K562 (cell line): ENCODE measurements at regions not wholly inside any gene's neighbourhood (a gene's known extent, or its start where the extent isn't known, plus 50 kb on each side); places are given as distances from the start of the nearest gene placed in this dataset.

Experiments
- ATAC-seq: fragments of 200-7000 bp; cut with Tn5 transposase; 3 replicates; pipeline ENCODE4 v1.9.1; 2020; ENCODE audit warnings: moderate library complexity
- BruUV-seq: library from RNA; stranded (reverse); fragments of 400-500 nt; replicated peaks from 2 replicates; lab custom pipeline; 2021; lab: Mats Ljungman, UMichigan
- CTCF ChIA-PET: fragments of 300-600 bp; formaldehyde crosslinking; extraction: SDS; loops from one replicate; lab custom pipeline; 2021; ENCODE audit warnings: low intra/inter-chr PET ratio; lab: Yijun Ruan, JAX
- POLR2A ChIA-PET: fragments of 300-600, 350-650 bp; sonication (Branson Sonifier 250); formaldehyde crosslinking; extraction: SDS; loops from one replicate; lab custom pipeline; 2021; ENCODE audit warnings: antibody characterized with exemption, inconsistent platforms; lab: Yijun Ruan, JAX
- DNase-seq, 4 experiments: peaks; one replicate each; pipeline versions ENCODE4 v3.0.0 to v3.0.0-alpha.2; 2011 to 2018; ENCODE audit warnings: low spot score in 3 of 4, mixed read lengths in 3 of 4; ENCODE audit errors: extremely low read depth in 1 of 4
- FAIRE-seq: peaks from 2 replicates; lab custom pipeline; 2011; peaks lifted over from hg19 to GRCh38; lab: Jason Lieb, UNC
- H2AFZ ChIP-seq: 2 replicates; pipeline ENCODE4 v1.6.0; 2011; ENCODE audit warnings: low read depth, low read length, control low read depth, inconsistent platforms
- H3K27ac ChIP-seq: fragments of 200-600 bp; 3 replicates; pipeline ENCODE4 v1.8.0; 2011; ENCODE audit warnings: low read depth, mild to moderate bottlenecking, control low read depth, inconsistent platforms, low read length, moderate library complexity, mixed read lengths; ENCODE audit errors: extremely low read depth
- H3K27me3 ChIP-seq, 2 experiments: fragments of 300-600 bp in 1 of 2; 2 replicates in 1 of 2; 3 replicates in 1 of 2; pipeline versions ENCODE4 v1.6.0 to v1.8.0; 2011; ENCODE audit warnings: inconsistent platforms in 2 of 2, low read length in 2 of 2, mild to moderate bottlenecking in 1 of 2, mixed read lengths in 1 of 2, moderate library complexity in 1 of 2; ENCODE audit not compliant: control insufficient read depth in 2 of 2, insufficient read depth in 2 of 2
- H3K36me3 ChIP-seq: fragments of 300-600 bp; 3 replicates; pipeline ENCODE4 v1.8.0; 2011; ENCODE audit warnings: mild to moderate bottlenecking, low read length, inconsistent platforms; ENCODE audit not compliant: control insufficient read depth, insufficient read depth
- H3K4me1 ChIP-seq, 2 experiments: fragments of 200-600 bp in 1 of 2; replicated peaks in 1 of 2; 2 replicates in 1 of 2; 3 replicates in 1 of 2; pipeline versions ENCODE4 v1.5.1 to v1.8.0; 2011; ENCODE audit warnings: inconsistent platforms in 2 of 2, low read length in 2 of 2, mild to moderate bottlenecking in 1 of 2, mixed read lengths in 1 of 2, moderate library complexity in 1 of 2; ENCODE audit not compliant: control insufficient read depth in 2 of 2, insufficient read depth in 2 of 2
- H3K4me2 ChIP-seq: 2 replicates; pipeline ENCODE4 v1.6.1; 2011; ENCODE audit warnings: low read length, control low read depth, inconsistent platforms, mixed read lengths; ENCODE audit not compliant: insufficient read depth
- H3K4me3 ChIP-seq: fragments of 200-600 bp; sonication (generic), shearing (Covaris generic); 2 replicates; pipeline ENCODE4 v1.5.1; 2016; ENCODE audit warnings: control low read depth, inconsistent platforms
- H3K79me2 ChIP-seq: fragments of 200-600 bp; 3 replicates; pipeline ENCODE4 v1.8.0; 2011; ENCODE audit warnings: low read length, inconsistent platforms; ENCODE audit not compliant: control insufficient read depth, insufficient read depth
- H3K9ac ChIP-seq, 2 experiments: 2 replicates each; pipeline versions ENCODE4 v1.6.0 to v1.6.1; 2011; ENCODE audit warnings: low read depth in 2 of 2, low read length in 2 of 2, control low read depth in 1 of 2, inconsistent platforms in 1 of 2, mild to moderate bottlenecking in 1 of 2, mixed read lengths in 1 of 2; ENCODE audit not compliant: insufficient read depth in 1 of 2
- H3K9me1 ChIP-seq: one replicate; pipeline ENCODE4 v1.6.0; 2011; ENCODE audit warnings: inconsistent platforms, mild to moderate bottlenecking, low read length, moderate library complexity; ENCODE audit not compliant: control insufficient read depth, insufficient read depth
- H3K9me3 ChIP-seq: replicated peaks from 2 replicates; pipeline ENCODE4 v1.5.1; 2011; ENCODE audit warnings: low read depth, low read length, inconsistent platforms; ENCODE audit not compliant: control insufficient read depth, insufficient read depth
- H4K20me1 ChIP-seq: replicated peaks from 2 replicates; pipeline ENCODE4 v1.6.1; 2011; ENCODE audit warnings: low read length, inconsistent platforms, mixed read lengths; ENCODE audit not compliant: control insufficient read depth, insufficient read depth
- ARID3B ChIP-seq: fragments of 250-450 bp; sonication (Bioruptor Pico); IDR thresholded peaks from 2 replicates; pipeline ENCODE4 v1.4.0; 2020; ENCODE audit warnings: borderline replicate concordance
- CBX1 ChIP-seq: sonication (generic); IDR thresholded peaks from 2 replicates; pipeline ENCODE4 v1.6.1; 2016; ENCODE audit warnings: antibody characterized with exemption, low read depth, mild to moderate bottlenecking
- CHCHD3 ChIP-seq: fragments of 250-450 bp; sonication (Bioruptor Pico); IDR thresholded peaks from 2 replicates; pipeline ENCODE4 v2.1.2; 2022; ENCODE audit warnings: mild to moderate bottlenecking
- CXXC5 ChIP-seq: fragments of 250-450 bp; sonication (Bioruptor Pico); IDR thresholded peaks from 2 replicates; pipeline ENCODE4 v1.8.0; 2022; ENCODE audit warnings: inconsistent platforms, mild to moderate bottlenecking, moderate library complexity
- ERF ChIP-seq: fragments of 450-650 bp; formaldehyde crosslinking; IDR thresholded peaks from 2 replicates; pipeline ENCODE4 v1.4.0; 2020; ENCODE audit warnings: mild to moderate bottlenecking, mixed read lengths
- FOXK2 ChIP-seq, 2 experiments: fragments of 450-650 bp; IDR thresholded peaks in 1 of 2; conservative IDR thresholded peaks in 1 of 2; 2 replicates each; pipeline ENCODE4 v1.6.1; 2016; ENCODE audit warnings: low read depth in 2 of 2, mild to moderate bottlenecking in 1 of 2
- HNRNPLL ChIP-seq: fragments of 200-400 bp; formaldehyde crosslinking; IDR thresholded peaks from 2 replicates; pipeline ENCODE4 v1.6.1; 2017; ENCODE audit warnings: low read length, low read depth, mild to moderate bottlenecking; ENCODE audit not compliant: poor library complexity, severe bottlenecking
- HOXB6 ChIP-seq: fragments of 250-450 bp; sonication (Bioruptor Pico); IDR thresholded peaks from 2 replicates; pipeline ENCODE4 v1.5.1; 2022; ENCODE audit warnings: mild to moderate bottlenecking, borderline replicate concordance
- LCOR ChIP-seq: sonication (generic); formaldehyde crosslinking; IDR thresholded peaks from 2 replicates; pipeline ENCODE4 v1.8.0; 2022; ENCODE audit warnings: mild to moderate bottlenecking, missing genetic modification reagents
- POU5F1 ChIP-seq: fragments of 150-350 bp; IDR thresholded peaks from 2 replicates; pipeline ENCODE4 v1.6.1; 2014; ENCODE audit warnings: borderline replicate concordance, low read length, low read depth, mild to moderate bottlenecking; ENCODE audit not compliant: partially characterized antibody
- SIN3B ChIP-seq: fragments of 450-650 bp; IDR thresholded peaks from 2 replicates; pipeline ENCODE4 v1.6.1; 2017; ENCODE audit warnings: low read depth, mild to moderate bottlenecking, moderate library complexity
- SREBF2 ChIP-seq: sonication (generic); formaldehyde crosslinking; IDR thresholded peaks from 2 replicates; pipeline ENCODE4 v1.4.0; 2020; ENCODE audit warnings: mild to moderate bottlenecking, missing genetic modification reagents
- XRCC5 ChIP-seq: fragments of 200-400 bp; formaldehyde crosslinking; IDR thresholded peaks from 2 replicates; pipeline ENCODE4 v1.6.1; 2017; ENCODE audit warnings: low read depth, mild to moderate bottlenecking, low read length
- ZNF140 ChIP-seq: fragments of 250-450 bp; sonication (Bioruptor Pico); IDR thresholded peaks from 2 replicates; pipeline ENCODE4 v1.8.0; 2021; ENCODE audit warnings: moderate library complexity, mild to moderate bottlenecking, inconsistent platforms
- ZNF717 ChIP-seq: fragments of 250-450 bp; sonication (Bioruptor Pico); IDR thresholded peaks from 2 replicates; pipeline ENCODE4 v1.5.0; 2021
- WGBS: fragments of 100-300 bp; shearing (Covaris generic); methylation state at CpG from one replicate; pipeline ENCODE4 v1.1.6; 2016; ENCODE audit warnings: low coverage, mixed read lengths; ENCODE audit not compliant: insufficient coverage; ENCODE audit errors: missing lambda C conversion rate; 5-methylcytosine and 5-hydroxymethylcytosine counted together
- in situ Hi-C: fragments of 300-500 bp; cut with MboI; formaldehyde crosslinking; loops from 4 replicates; pipeline ENCODE4 v1.15.0; 2018; ENCODE audit warnings: inconsistent platforms, mixed read lengths
- intact Hi-C: fragments of 100-400 bp; cut with micrococcal nuclease; formaldehyde crosslinking; loops from 2 replicates; pipeline ENCODE4 v1.14.2; 2022
- TF ChIP-seq, protein P1 (sequence below): fragments of 450-650 bp; IDR thresholded peaks from 2 replicates; pipeline ENCODE4 v1.7.1; 2018; ENCODE audit warnings: mild to moderate bottlenecking, low read depth; ENCODE audit not compliant: partially characterized antibody

GRCh38 chr12:127930122-127930521 lies 336.8 kb upstream of the TMEM132C start:
- Histone ChIP-seq H3K9me3 (no peaks in the 10 kb centered on the region), H3K4me2 (no peak overlapping the region), H3K79me2 (no peaks in the 10 kb centered on the region), H4K20me1 (no peaks in the 10 kb centered on the region), H3K4me1 (no peaks in the 10 kb centered on the region), H3K27me3 (no peaks in the 10 kb centered on the region), H3K36me3 (no peaks in the 10 kb centered on the region), H2AFZ (no peak overlapping the region), H3K27ac (no peak overlapping the region), H3K9ac (no peak overlapping the region), H3K9me1 (no peaks in the 10 kb centered on the region), H3K4me3 (no peak overlapping the region)
- TF ChIP-seq FOXK2 (conservative IDR thresholded peaks at IDR 0.05 in 1 of 2, IDR thresholded peaks at IDR 0.05 in 1 of 2; ENCODE audit: low read depth in 2 of 2) (no peak), LCOR (CRISPR knock-in tag) (no peak), CXXC5 (CRISPR knock-in tag) (no peak), POU5F1 (no peak), ARID3B (no peak), SIN3B (no peak), CBX1 (no peak), ERF (no peak), CHCHD3 (no peak), ZNF140 (CRISPR knock-in tag) (no peak), SREBF2 (no peak), XRCC5 (no peak), HNRNPLL (no peak), HOXB6 (CRISPR knock-in tag) (no peak), ZNF717 (no peak)
- TF ChIP-seq, protein P1, sequence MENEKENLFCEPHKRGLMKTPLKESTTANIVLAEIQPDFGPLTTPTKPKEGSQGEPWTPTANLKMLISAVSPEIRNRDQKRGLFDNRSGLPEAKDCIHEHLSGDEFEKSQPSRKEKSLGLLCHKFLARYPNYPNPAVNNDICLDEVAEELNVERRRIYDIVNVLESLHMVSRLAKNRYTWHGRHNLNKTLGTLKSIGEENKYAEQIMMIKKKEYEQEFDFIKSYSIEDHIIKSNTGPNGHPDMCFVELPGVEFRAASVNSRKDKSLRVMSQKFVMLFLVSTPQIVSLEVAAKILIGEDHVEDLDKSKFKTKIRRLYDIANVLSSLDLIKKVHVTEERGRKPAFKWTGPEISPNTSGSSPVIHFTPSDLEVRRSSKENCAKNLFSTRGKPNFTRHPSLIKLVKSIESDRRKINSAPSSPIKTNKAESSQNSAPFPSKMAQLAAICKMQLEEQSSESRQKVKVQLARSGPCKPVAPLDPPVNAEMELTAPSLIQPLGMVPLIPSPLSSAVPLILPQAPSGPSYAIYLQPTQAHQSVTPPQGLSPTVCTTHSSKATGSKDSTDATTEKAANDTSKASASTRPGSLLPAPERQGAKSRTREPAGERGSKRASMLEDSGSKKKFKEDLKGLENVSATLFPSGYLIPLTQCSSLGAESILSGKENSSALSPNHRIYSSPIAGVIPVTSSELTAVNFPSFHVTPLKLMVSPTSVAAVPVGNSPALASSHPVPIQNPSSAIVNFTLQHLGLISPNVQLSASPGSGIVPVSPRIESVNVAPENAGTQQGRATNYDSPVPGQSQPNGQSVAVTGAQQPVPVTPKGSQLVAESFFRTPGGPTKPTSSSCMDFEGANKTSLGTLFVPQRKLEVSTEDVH, result no peak
- BruUV-seq, result no TSS peak
- CTCF ChIA-PET, result no interaction called here
- POLR2A ChIA-PET, result no interaction called here
- WGBS, result 0% methylated on average over 5 of the region's 5 CpGs
- FAIRE-seq, result no peak
- ATAC-seq, result no peak
- in situ Hi-C loops, result no loop called here
- no peak for DNase-seq
- intact Hi-C loops, result no loop called here
